Trophoblast cell (in vitro differentiated cells and primary cell): ENCODE measurements at regions not wholly inside any gene's neighbourhood (a gene's known extent, or its start where the extent isn't known, plus 50 kb on each side); places are given as distances from the start of the nearest gene placed in this dataset.

ENCODE experiments used
- DNase-seq, 2 donors: peaks; one replicate each; pipeline ENCODE4 v3.0.0-alpha.2; 2016
- H2AFZ ChIP-seq: 2 replicates; pipeline ENCODE4 v1.6.1; 2013; ENCODE audit warnings: low read length, moderate library complexity, mild to moderate bottlenecking; ENCODE audit not compliant: insufficient read depth, poor library complexity
- H2AK5ac ChIP-seq: 2 replicates; pipeline ENCODE4 v1.6.1; 2013; ENCODE audit warnings: mild to moderate bottlenecking, low read length
- H2BK120ac ChIP-seq: 2 replicates; pipeline ENCODE4 v1.6.1; 2013; ENCODE audit warnings: low read length, mild to moderate bottlenecking, moderate library complexity; ENCODE audit not compliant: insufficient read depth, poor library complexity
- H2BK12ac ChIP-seq: 2 replicates; pipeline ENCODE4 v1.6.1; 2013; ENCODE audit warnings: mild to moderate bottlenecking, low read length, moderate library complexity
- H2BK5ac ChIP-seq: 2 replicates; pipeline ENCODE4 v1.6.1; 2013; ENCODE audit warnings: low read length, low read depth, moderate library complexity, mild to moderate bottlenecking; ENCODE audit not compliant: poor library complexity
- H3K14ac ChIP-seq: 2 replicates; pipeline ENCODE4 v1.6.1; 2013; ENCODE audit warnings: mild to moderate bottlenecking, low read length
- H3K18ac ChIP-seq: 2 replicates; pipeline ENCODE4 v1.6.1; 2013; ENCODE audit warnings: mild to moderate bottlenecking, low read length
- H3K23ac ChIP-seq: 2 replicates; pipeline ENCODE4 v1.6.1; 2013; ENCODE audit warnings: low read length
- H3K27ac ChIP-seq: 2 replicates; pipeline ENCODE4 v1.5.1; 2013; ENCODE audit warnings: low read depth, mild to moderate bottlenecking, inconsistent platforms, low read length, moderate library complexity
- H3K27me3 ChIP-seq: 2 replicates; pipeline ENCODE4 v1.6.1; 2013; ENCODE audit warnings: inconsistent platforms, mild to moderate bottlenecking, low read length, moderate library complexity; ENCODE audit not compliant: insufficient read depth
- H3K36me3 ChIP-seq, 2 experiments: 1 replicate in 1 of 2; 2 replicates in 1 of 2; pipeline ENCODE4 v1.6.1; 2013; ENCODE audit warnings: low read length in 2 of 2, mild to moderate bottlenecking in 2 of 2, moderate library complexity in 1 of 2; ENCODE audit not compliant: insufficient read depth in 2 of 2, control insufficient read depth in 1 of 2
- H3K4ac ChIP-seq: 2 replicates; pipeline ENCODE4 v1.6.1; 2013; ENCODE audit warnings: low read depth, mild to moderate bottlenecking, low read length, moderate library complexity
- H3K4me1 ChIP-seq, 2 experiments: 1 replicate in 1 of 2; 2 replicates in 1 of 2; pipeline ENCODE4 v1.6.1; 2013; ENCODE audit warnings: low read length in 2 of 2, mild to moderate bottlenecking in 2 of 2, moderate library complexity in 1 of 2; ENCODE audit not compliant: insufficient read depth in 2 of 2, control insufficient read depth in 1 of 2
- H3K4me2 ChIP-seq: 2 replicates; pipeline ENCODE4 v1.6.1; 2013; ENCODE audit warnings: inconsistent platforms, mild to moderate bottlenecking, low read length, moderate library complexity
- H3K4me3 ChIP-seq: 2 replicates; pipeline ENCODE4 v1.5.1; 2013; ENCODE audit warnings: mild to moderate bottlenecking, low read depth, low read length, inconsistent platforms
- H3K79me1 ChIP-seq: one replicate; pipeline ENCODE4 v1.6.1; 2013; ENCODE audit warnings: low read length
- H3K79me2 ChIP-seq: 2 replicates; pipeline ENCODE4 v1.6.1; 2013; ENCODE audit warnings: low read length, mild to moderate bottlenecking; ENCODE audit not compliant: control insufficient read depth, insufficient read depth, poor library complexity
- H3K9ac ChIP-seq: 2 replicates; pipeline ENCODE4 v1.6.1; 2013; ENCODE audit warnings: mild to moderate bottlenecking, low read length
- H3K9me3 ChIP-seq: 2 replicates; pipeline ENCODE4 v1.6.1; 2013; ENCODE audit warnings: low read depth, mild to moderate bottlenecking, control low read depth, inconsistent platforms, low read length; ENCODE audit not compliant: insufficient read depth
- H4K12ac ChIP-seq: 2 replicates; pipeline ENCODE4 v1.6.1; 2013; ENCODE audit warnings: low read depth, mild to moderate bottlenecking, low read length, moderate library complexity
- H4K8ac ChIP-seq: 2 replicates; pipeline ENCODE4 v1.6.1; 2013; ENCODE audit warnings: low read depth, mild to moderate bottlenecking, low read length, moderate library complexity
- H4K91ac ChIP-seq: one replicate; pipeline ENCODE4 v1.6.1; 2013; ENCODE audit warnings: low read depth, mild to moderate bottlenecking, low read length, moderate library complexity
- whole genome bisulfite sequencing: extraction: QIAGEN DNeasy Blood & Tissue Kit; methylation state at CpG from one replicate; pipeline ENCODE4 v1.1.7; 2013; ENCODE audit warnings: missing lambda C conversion rate; ENCODE audit not compliant: insufficient read length, insufficient coverage; ENCODE audit errors: extremely low coverage; 5-methylcytosine and 5-hydroxymethylcytosine counted together

- Histone ChIP-seq H3K79me2 (no peaks in the 10 kb centered on the region), H4K12ac (no peak overlapping the region), H3K79me1 (no peaks in the 10 kb centered on the region), H2AK5ac (no peak overlapping the region), H4K8ac (no peak overlapping the region), H3K14ac (no peak overlapping the region), H3K4me3 (no peak overlapping the region), H3K9ac (no peak overlapping the region), H2BK12ac (no peak overlapping the region), H2AFZ (no peak overlapping the region), H3K4me2 (no peak overlapping the region), H3K36me3 (no peaks in the 10 kb centered on the region), H3K4ac (no peak overlapping the region), H3K18ac (no peak overlapping the region), H3K27ac (no peak overlapping the region), H3K9me3 (no peaks in the 10 kb centered on the region), H3K23ac (no peak overlapping the region), H2BK5ac (no peak overlapping the region), H3K4me1 (no peaks in the 10 kb centered on the region), H3K27me3 (no peaks in the 10 kb centered on the region), H2BK120ac (no peak overlapping the region), H4K91ac (no peak overlapping the region)
- no CpG with 5 or more reads among the region's 5 CpGs for WGBS
- no peak for DNase-seq
Measured at GRCh38 chr1:218765753-218766152, 407.9 kb upstream of the LYPLAL1 start.

GRCh38 chr1:218771931-218772330 lies 401.7 kb upstream of the LYPLAL1 start:
- Histone ChIP-seq H3K79me1 (no peaks in the 10 kb centered on the region), H4K8ac (no peak overlapping the region), H3K14ac (no peak overlapping the region), H4K91ac (no peak overlapping the region), H3K4me1 (no peaks in the 10 kb centered on the region), H2BK120ac (no peak overlapping the region), H2AFZ (no peak overlapping the region), H3K4me3 (no peak overlapping the region), H3K9ac (no peak overlapping the region), H3K27ac (no peak overlapping the region), H3K9me3 (no peaks in the 10 kb centered on the region), H3K23ac (no peak overlapping the region), H2AK5ac (no peak overlapping the region), H4K12ac (no peak overlapping the region), H3K18ac (no peak overlapping the region), H3K36me3 (no peaks in the 10 kb centered on the region), H2BK5ac (no peak overlapping the region), H3K4me2 (no peak overlapping the region), H2BK12ac (no peak overlapping the region), H3K4ac (no peak overlapping the region), H3K79me2 (no peaks in the 10 kb centered on the region), H3K27me3 (no peaks in the 10 kb centered on the region)
- no peak for DNase-seq
- no CpG with 5 or more reads among the region's 3 CpGs for whole genome bisulfite sequencing

GRCh38 chr1:218772575-218772974 lies 401.1 kb upstream of the LYPLAL1 start:
- no peaks in the 10 kb centered on the region for H3K9me3 ChIP-seq
- no peak overlapping the region for H2BK120ac ChIP-seq
- no peak overlapping the region for H3K18ac ChIP-seq
- no peak overlapping the region for H3K4ac ChIP-seq
- no peaks in the 10 kb centered on the region for H3K36me3 ChIP-seq
- H2BK12ac ChIP-seq, result no peak overlapping the region
- H3K4me3 ChIP-seq, result no peak overlapping the region
- no peak for DNase-seq
- no peaks in the 10 kb centered on the region for H3K27me3 ChIP-seq
- H3K79me1 ChIP-seq, result no peaks in the 10 kb centered on the region
- H4K91ac ChIP-seq, result no peak overlapping the region
- no peaks in the 10 kb centered on the region for H3K79me2 ChIP-seq
- no peaks in the 10 kb centered on the region for H3K4me1 ChIP-seq
- WGBS, result no CpG with 5 or more reads among the region's 6 CpGs
- no peak overlapping the region for H2AFZ ChIP-seq
- no peak overlapping the region for H4K8ac ChIP-seq
- no peak overlapping the region for H3K23ac ChIP-seq
- no peak overlapping the region for H2BK5ac ChIP-seq
- no peak overlapping the region for H4K12ac ChIP-seq
- no peak overlapping the region for H3K4me2 ChIP-seq
- H2AK5ac ChIP-seq, result no peak overlapping the region
- H3K14ac ChIP-seq, result no peak overlapping the region
- H3K9ac ChIP-seq, result no peak overlapping the region
- no peak overlapping the region for H3K27ac ChIP-seq

- no peak for DNase-seq
- Histone ChIP-seq H3K27me3 (no peaks in the 10 kb centered on the region), H3K4ac (no peak overlapping the region), H3K4me3 (no peak overlapping the region), H3K14ac (no peak overlapping the region), H3K18ac (no peak overlapping the region), H2AFZ (no peak overlapping the region), H3K23ac (no peak overlapping the region), H2BK12ac (no peak overlapping the region), H2BK120ac (no peak overlapping the region), H2BK5ac (no peak overlapping the region), H3K36me3 (no peaks in the 10 kb centered on the region), H3K4me2 (no peak overlapping the region), H2AK5ac (no peak overlapping the region), H3K9ac (no peak overlapping the region), H3K79me1 (no peaks in the 10 kb centered on the region), H4K8ac (no peak overlapping the region), H3K79me2 (no peaks in the 10 kb centered on the region), H3K4me1 (no peaks in the 10 kb centered on the region), H4K12ac (no peak overlapping the region), H3K27ac (no peak overlapping the region), H4K91ac (no peak overlapping the region), H3K9me3 (no peaks in the 10 kb centered on the region)
- no CpG with 5 or more reads among the region's 4 CpGs for WGBS
Measured at GRCh38 chr1:218775501-218776021, 398.1 kb upstream of the LYPLAL1 start.
